Hepatocyte (in vitro differentiated cells): ENCODE measurements at regions not wholly inside any gene's neighbourhood (a gene's known extent, or its start where the extent isn't known, plus 50 kb on each side); places are given as distances from the start of the nearest gene placed in this dataset.

ENCODE experiments used
- DNase-seq: peaks from one replicate; pipeline ENCODE4 v3.0.0-alpha.2; 2016; ENCODE audit warnings: low spot score
- H2AFZ ChIP-seq: fragments of 200-600 bp; sonication (generic); 2 replicates; pipeline ENCODE4 v1.6.0; 2016; ENCODE audit warnings: antibody characterized with exemption, mild to moderate bottlenecking
- H3K27ac ChIP-seq: fragments of 200-600 bp; sonication (generic); 2 replicates; pipeline ENCODE4 v1.5.1; 2016; ENCODE audit warnings: mild to moderate bottlenecking
- H3K27me3 ChIP-seq: fragments of 200-600 bp; sonication (generic); 2 replicates; pipeline ENCODE4 v1.6.1; 2016
- H3K36me3 ChIP-seq: fragments of 200-600 bp; sonication (generic); replicated peaks from 2 replicates; pipeline ENCODE4 v1.5.1; 2016; ENCODE audit warnings: low read depth; ENCODE audit not compliant: insufficient read depth
- H3K4me1 ChIP-seq: fragments of 200-600 bp; sonication (generic); 2 replicates; pipeline ENCODE4 v1.5.1; 2016; ENCODE audit warnings: mild to moderate bottlenecking, moderate library complexity; ENCODE audit not compliant: insufficient read depth
- H3K4me2 ChIP-seq: fragments of 200-600 bp; sonication (generic); 2 replicates; pipeline ENCODE4 v1.6.0; 2016
- H3K4me3 ChIP-seq: fragments of 200-600 bp; sonication (generic); 2 replicates; pipeline ENCODE4 v1.5.1; 2016; ENCODE audit warnings: mild to moderate bottlenecking
- H3K79me2 ChIP-seq: fragments of 200-600 bp; sonication (generic); 2 replicates; pipeline ENCODE4 v1.6.0; 2017; ENCODE audit warnings: mild to moderate bottlenecking
- H3K9me2 ChIP-seq: fragments of 200-600 bp; sonication (generic); replicated peaks from 2 replicates; pipeline ENCODE4 v1.6.0; 2017; ENCODE audit warnings: mild to moderate bottlenecking; ENCODE audit not compliant: insufficient read depth
- H3K9me3 ChIP-seq: fragments of 200-600 bp; sonication (generic); 2 replicates; pipeline ENCODE4 v1.5.1; 2016; ENCODE audit warnings: low read depth, mild to moderate bottlenecking
- H4K20me1 ChIP-seq: fragments of 200-600 bp; sonication (generic); 2 replicates; pipeline ENCODE4 v1.6.0; 2016; ENCODE audit warnings: mild to moderate bottlenecking; ENCODE audit not compliant: insufficient read depth, poor library complexity, severe bottlenecking
- EZH2 ChIP-seq: fragments of 200-600 bp; sonication (generic); IDR thresholded peaks from 2 replicates; pipeline ENCODE4 v1.6.1; 2016; ENCODE audit warnings: antibody characterized with exemption, mild to moderate bottlenecking, borderline replicate concordance
- EZH2phosphoT487 ChIP-seq: fragments of 200-600 bp; sonication (generic); IDR thresholded peaks from one replicate; pipeline ENCODE4 v1.6.1; 2018; ENCODE audit warnings: antibody characterized with exemption, mild to moderate bottlenecking, low read depth, moderate library complexity; ENCODE audit not compliant: unreplicated experiment, severe bottlenecking
- WGBS: methylation state at CpG from one replicate; pipeline ENCODE4 v1.1.6; 2016; ENCODE audit warnings: low lambda C conversion rate; ENCODE audit errors: missing lambda C conversion rate; 5-methylcytosine and 5-hydroxymethylcytosine counted together
- TF ChIP-seq, protein P1 (sequence below): fragments of 200-600 bp; sonication (generic); IDR thresholded peaks from 2 replicates; pipeline ENCODE4 v1.5.1; 2016; ENCODE audit warnings: antibody characterized with exemption, mild to moderate bottlenecking; ENCODE audit not compliant: poor library complexity

DNA sequence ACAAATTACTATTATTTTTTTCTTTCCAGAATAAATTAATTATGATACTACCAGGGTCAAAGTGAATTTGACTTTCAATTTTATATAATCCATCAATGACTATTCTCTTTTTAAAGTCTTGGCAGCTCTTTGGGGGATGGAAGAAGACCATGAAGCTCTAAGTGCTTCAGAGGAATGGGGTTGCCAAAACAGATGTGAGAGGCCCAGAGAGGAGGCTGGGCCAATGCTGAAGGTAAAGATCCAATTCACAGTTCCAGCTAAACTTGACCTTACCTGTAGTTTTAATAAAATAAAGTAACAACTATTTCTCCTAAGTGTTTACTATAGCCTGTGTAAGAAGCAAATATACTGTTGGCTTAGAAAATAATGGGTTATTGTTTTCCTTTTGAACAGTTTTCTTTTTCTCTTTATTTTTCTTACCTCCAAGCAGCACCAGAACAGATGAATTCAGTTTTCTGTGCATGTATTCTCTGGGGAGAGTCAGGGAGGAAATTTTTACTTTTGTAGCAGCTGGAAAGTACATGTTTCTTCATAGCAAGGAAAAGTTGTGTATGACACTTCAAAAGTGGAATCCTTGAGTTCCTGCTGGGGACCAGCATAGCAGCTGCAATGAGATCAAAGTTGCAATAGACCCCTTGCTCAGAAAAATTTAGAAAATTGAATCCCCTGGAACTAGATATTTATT, 104.9 kb downstream of the CEP44 start:
- H3K27ac ChIP-seq = no peak overlapping the region
- H4K20me1 ChIP-seq = no peaks in the 10 kb centered on the region
- TF ChIP-seq, protein P1, sequence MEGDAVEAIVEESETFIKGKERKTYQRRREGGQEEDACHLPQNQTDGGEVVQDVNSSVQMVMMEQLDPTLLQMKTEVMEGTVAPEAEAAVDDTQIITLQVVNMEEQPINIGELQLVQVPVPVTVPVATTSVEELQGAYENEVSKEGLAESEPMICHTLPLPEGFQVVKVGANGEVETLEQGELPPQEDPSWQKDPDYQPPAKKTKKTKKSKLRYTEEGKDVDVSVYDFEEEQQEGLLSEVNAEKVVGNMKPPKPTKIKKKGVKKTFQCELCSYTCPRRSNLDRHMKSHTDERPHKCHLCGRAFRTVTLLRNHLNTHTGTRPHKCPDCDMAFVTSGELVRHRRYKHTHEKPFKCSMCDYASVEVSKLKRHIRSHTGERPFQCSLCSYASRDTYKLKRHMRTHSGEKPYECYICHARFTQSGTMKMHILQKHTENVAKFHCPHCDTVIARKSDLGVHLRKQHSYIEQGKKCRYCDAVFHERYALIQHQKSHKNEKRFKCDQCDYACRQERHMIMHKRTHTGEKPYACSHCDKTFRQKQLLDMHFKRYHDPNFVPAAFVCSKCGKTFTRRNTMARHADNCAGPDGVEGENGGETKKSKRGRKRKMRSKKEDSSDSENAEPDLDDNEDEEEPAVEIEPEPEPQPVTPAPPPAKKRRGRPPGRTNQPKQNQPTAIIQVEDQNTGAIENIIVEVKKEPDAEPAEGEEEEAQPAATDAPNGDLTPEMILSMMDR = no peak
- no peak for TF ChIP-seq EZH2
- TF ChIP-seq EZH2phosphoT487 = no peak

DNA sequence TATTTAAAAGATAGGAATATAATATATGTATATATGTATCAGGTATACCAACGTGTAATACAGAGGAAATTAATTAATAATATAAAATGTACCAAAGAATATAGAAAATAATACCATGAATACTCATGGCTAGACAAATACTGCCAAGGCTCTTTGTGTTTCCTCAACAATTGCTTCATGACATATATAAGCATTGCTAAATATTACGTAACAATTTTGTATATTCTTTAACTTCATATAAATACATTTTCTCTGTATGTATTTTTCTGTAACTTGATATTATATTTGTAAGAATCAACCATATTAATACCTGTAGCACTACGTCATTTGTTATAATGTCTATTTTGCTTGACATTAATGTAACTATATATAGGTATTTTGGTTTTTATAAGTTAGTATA, 104.0 kb downstream of the CEP44 start:
- no peaks in the 10 kb centered on the region for H4K20me1 ChIP-seq
- TF ChIP-seq, protein P1 = no peak
- TF ChIP-seq EZH2 (no peak), EZH2phosphoT487 (no peak)
- 87% methylated on average over 3 of the region's 3 CpGs for WGBS

More for the DNA sequence above, 104.9 kb downstream of the CEP44 start:
- Histone ChIP-seq H3K9me2 (no peaks in the 10 kb centered on the region), H3K4me3 (no peak overlapping the region), H3K9me3 (no peaks in the 10 kb centered on the region), H2AFZ (no peak overlapping the region), H3K36me3 (no peaks in the 10 kb centered on the region), H3K4me1 (no peaks in the 10 kb centered on the region), H3K4me2 (no peak overlapping the region), H3K79me2 (no peaks in the 10 kb centered on the region), H3K27me3 (no peaks in the 10 kb centered on the region)
- DNase-seq = no peak

DNA sequence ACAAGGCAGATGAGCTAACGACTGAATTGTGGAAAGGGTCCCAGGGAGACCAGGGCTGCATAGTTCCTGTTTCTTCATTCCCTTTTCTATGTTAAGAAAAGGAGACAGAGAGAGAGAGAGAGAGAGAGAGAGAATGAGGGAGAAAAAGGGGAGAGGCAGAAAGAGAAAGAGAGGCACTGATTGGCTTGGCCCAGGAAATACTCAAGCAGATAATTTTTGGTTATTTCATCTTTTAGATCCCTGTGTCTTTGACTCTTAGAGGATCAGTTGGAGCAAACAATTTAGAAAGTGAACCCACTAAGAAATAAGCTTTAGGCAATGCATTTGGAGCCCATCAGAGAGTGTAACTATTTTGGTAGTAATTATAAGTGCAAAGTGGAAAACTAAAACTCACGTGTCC, 103.4 kb downstream of the CEP44 start:
- Histone ChIP-seq H2AFZ (no peak overlapping the region), H3K9me2 (no peaks in the 10 kb centered on the region), H3K79me2 (no peaks in the 10 kb centered on the region), H3K4me3 (no peak overlapping the region), H3K9me3 (no peaks in the 10 kb centered on the region), H3K4me1 (peaks cover 3% of the 10 kb centered on the region), H3K36me3 (no peaks in the 10 kb centered on the region), H3K27me3 (no peaks in the 10 kb centered on the region), H4K20me1 (no peaks in the 10 kb centered on the region), H3K27ac (no peak overlapping the region), H3K4me2 (no peak overlapping the region)
- DNase-seq = no peak
- WGBS = 67% methylated on average over 2 of the region's 2 CpGs
- TF ChIP-seq EZH2 (no peak), EZH2phosphoT487 (no peak)
- TF ChIP-seq, protein P1 = no peak

More for the DNA sequence above, 104.0 kb downstream of the CEP44 start:
- Histone ChIP-seq H3K79me2 (no peaks in the 10 kb centered on the region), H3K4me2 (no peak overlapping the region), H3K27ac (no peak overlapping the region), H3K4me1 (peaks cover 2% of the 10 kb centered on the region), H3K27me3 (no peaks in the 10 kb centered on the region), H2AFZ (no peak overlapping the region), H3K9me3 (no peaks in the 10 kb centered on the region), H3K9me2 (no peaks in the 10 kb centered on the region), H3K36me3 (no peaks in the 10 kb centered on the region), H3K4me3 (no peak overlapping the region)
- DNase-seq = no peak
